ENCODE measurements at regions not wholly inside any gene's neighbourhood (a gene's known extent, or its start where the extent isn't known, plus 50 kb on each side); places are given as distances from the start of the nearest gene placed in this dataset.

- TF ChIP-seq CTCF (IDR thresholded peaks at IDR 0.05) (no peak), POLR2AphosphoS5 (IDR thresholded peaks at IDR 0.05) (no peak), POLR2A (IDR thresholded peaks at IDR 0.05) (no peak)
These were observed 73.3 kb upstream of the ISX start for GRCh38 chr22:34992672-34993071.
